ENCODE measurements at regions not wholly inside any gene's neighbourhood (a gene's known extent, or its start where the extent isn't known, plus 50 kb on each side); places are given as distances from the start of the nearest gene placed in this dataset.

GRCh38 chr6:92848901-92849300 is 570.5 kb downstream of the EPHA7 start:
- H3K4me3 ChIP-seq (ENCODE audit: low read depth in 1 of 2, low read length in 2 of 2), result no peak overlapping the region
- no peaks in the 10 kb centered on the region for H3K36me3 ChIP-seq (ENCODE audit: control insufficient read depth in 1 of 2, insufficient read depth in 2 of 2, low read length in 2 of 2)
- no peak overlapping the region for H3K27ac ChIP-seq (ENCODE audit: low read depth, low read length)
- H3K9ac ChIP-seq (ENCODE audit: low read depth in 1 of 2, low read length in 2 of 2), result no peak overlapping the region
- no peaks in the 10 kb centered on the region for H3K27me3 ChIP-seq (ENCODE audit: control insufficient read depth in 1 of 2, insufficient read depth in 2 of 2, low read length in 2 of 2)
- no peaks in the 10 kb centered on the region for H3K4me1 ChIP-seq (ENCODE audit: control insufficient read depth in 1 of 2, insufficient read depth in 2 of 2, low read length in 2 of 2)
- H3K9me3 ChIP-seq (ENCODE audit: control insufficient read depth in 1 of 2, low read length in 2 of 2), result no peaks in the 10 kb centered on the region

GRCh38 chr6:92848459-92848858 is 570.9 kb downstream of the EPHA7 start:
- Histone ChIP-seq H3K27me3 (ENCODE audit: control insufficient read depth in 1 of 2, insufficient read depth in 2 of 2, low read length in 2 of 2) (no peaks in the 10 kb centered on the region), H3K9me3 (ENCODE audit: control insufficient read depth in 1 of 2, low read length in 2 of 2) (no peaks in the 10 kb centered on the region), H3K4me1 (ENCODE audit: control insufficient read depth in 1 of 2, insufficient read depth in 2 of 2, low read length in 2 of 2) (no peaks in the 10 kb centered on the region), H3K9ac (ENCODE audit: low read depth in 1 of 2, low read length in 2 of 2) (no peak overlapping the region), H3K27ac (ENCODE audit: low read depth, low read length) (no peak overlapping the region), H3K4me3 (ENCODE audit: low read depth in 1 of 2, low read length in 2 of 2) (no peak overlapping the region), H3K36me3 (ENCODE audit: control insufficient read depth in 1 of 2, insufficient read depth in 2 of 2, low read length in 2 of 2) (no peaks in the 10 kb centered on the region)

- no peaks in the 10 kb centered on the region for H3K4me1 ChIP-seq (ENCODE audit: control insufficient read depth in 1 of 2, insufficient read depth in 2 of 2, low read length in 2 of 2)
- H3K27me3 ChIP-seq (ENCODE audit: control insufficient read depth in 1 of 2, insufficient read depth in 2 of 2, low read length in 2 of 2), result no peaks in the 10 kb centered on the region
- H3K27ac ChIP-seq (ENCODE audit: low read depth, low read length), result no peak overlapping the region
Measured at GRCh38 chr6:92847988-92848387, 571.4 kb downstream of the EPHA7 start.

GRCh38 chr6:92840246-92840930 is 579.0 kb downstream of the EPHA7 start:
- no peak overlapping the region for H3K27ac ChIP-seq (ENCODE audit: low read depth, low read length)
- H3K4me1 ChIP-seq (ENCODE audit: control insufficient read depth in 1 of 2, insufficient read depth in 2 of 2, low read length in 2 of 2), result no peaks in the 10 kb centered on the region
- no peak overlapping the region for H3K4me3 ChIP-seq (ENCODE audit: low read depth in 1 of 2, low read length in 2 of 2)
- H3K27me3 ChIP-seq (ENCODE audit: control insufficient read depth in 1 of 2, insufficient read depth in 2 of 2, low read length in 2 of 2), result no peaks in the 10 kb centered on the region
- H3K9me3 ChIP-seq (ENCODE audit: control insufficient read depth in 1 of 2, low read length in 2 of 2), result no peaks in the 10 kb centered on the region
- H3K9ac ChIP-seq (ENCODE audit: low read depth in 1 of 2, low read length in 2 of 2), result no peak overlapping the region
- no peaks in the 10 kb centered on the region for H3K36me3 ChIP-seq (ENCODE audit: control insufficient read depth in 1 of 2, insufficient read depth in 2 of 2, low read length in 2 of 2)

More at GRCh38 chr6:92847988-92848387, 571.4 kb downstream of the EPHA7 start:
- no peak overlapping the region for H3K9ac ChIP-seq (ENCODE audit: low read depth in 1 of 2, low read length in 2 of 2)
- H3K4me3 ChIP-seq (ENCODE audit: low read depth in 1 of 2, low read length in 2 of 2), result no peak overlapping the region
- no peaks in the 10 kb centered on the region for H3K36me3 ChIP-seq (ENCODE audit: control insufficient read depth in 1 of 2, insufficient read depth in 2 of 2, low read length in 2 of 2)
- no peaks in the 10 kb centered on the region for H3K9me3 ChIP-seq (ENCODE audit: control insufficient read depth in 1 of 2, low read length in 2 of 2)

GRCh38 chr6:92828788-92829187 is 590.6 kb downstream of the EPHA7 start:
- Histone ChIP-seq H3K9ac (ENCODE audit: low read depth in 1 of 2, low read length in 2 of 2) (no peak overlapping the region), H3K4me3 (ENCODE audit: low read depth in 1 of 2, low read length in 2 of 2) (no peak overlapping the region), H3K36me3 (ENCODE audit: control insufficient read depth in 1 of 2, insufficient read depth in 2 of 2, low read length in 2 of 2) (no peaks in the 10 kb centered on the region), H3K4me1 (ENCODE audit: control insufficient read depth in 1 of 2, insufficient read depth in 2 of 2, low read length in 2 of 2) (peaks cover 0 to 5% of the 10 kb centered on the region in 2 donors), H3K27me3 (ENCODE audit: control insufficient read depth in 1 of 2, insufficient read depth in 2 of 2, low read length in 2 of 2) (no peaks in the 10 kb centered on the region), H3K9me3 (ENCODE audit: control insufficient read depth in 1 of 2, low read length in 2 of 2) (peaks cover 0 to 6% of the 10 kb centered on the region in 2 donors), H3K27ac (ENCODE audit: low read depth, low read length) (no peak overlapping the region)

- Histone ChIP-seq H3K9ac (ENCODE audit: low read depth in 1 of 2, low read length in 2 of 2) (no peak overlapping the region), H3K27me3 (ENCODE audit: control insufficient read depth in 1 of 2, insufficient read depth in 2 of 2, low read length in 2 of 2) (no peaks in the 10 kb centered on the region), H3K4me1 (ENCODE audit: control insufficient read depth in 1 of 2, insufficient read depth in 2 of 2, low read length in 2 of 2) (peaks cover 0 to 5% of the 10 kb centered on the region in 2 donors), H3K36me3 (ENCODE audit: control insufficient read depth in 1 of 2, insufficient read depth in 2 of 2, low read length in 2 of 2) (no peaks in the 10 kb centered on the region), H3K4me3 (ENCODE audit: low read depth in 1 of 2, low read length in 2 of 2) (no peak overlapping the region), H3K27ac (ENCODE audit: low read depth, low read length) (no peak overlapping the region), H3K9me3 (ENCODE audit: control insufficient read depth in 1 of 2, low read length in 2 of 2) (peaks cover 0 to 6% of the 10 kb centered on the region in 2 donors)
Measured at GRCh38 chr6:92827104-92827503, 592.3 kb downstream of the EPHA7 start.

- peaks cover 0 to 5% of the 10 kb centered on the region in 2 donors for H3K4me1 ChIP-seq (ENCODE audit: control insufficient read depth in 1 of 2, insufficient read depth in 2 of 2, low read length in 2 of 2)
- H3K36me3 ChIP-seq (ENCODE audit: control insufficient read depth in 1 of 2, insufficient read depth in 2 of 2, low read length in 2 of 2), result no peaks in the 10 kb centered on the region
- no peak overlapping the region for H3K4me3 ChIP-seq (ENCODE audit: low read depth in 1 of 2, low read length in 2 of 2)
- H3K9me3 ChIP-seq (ENCODE audit: control insufficient read depth in 1 of 2, low read length in 2 of 2), result peaks cover 0 to 6% of the 10 kb centered on the region in 2 donors
- H3K9ac ChIP-seq (ENCODE audit: low read depth in 1 of 2, low read length in 2 of 2), result no peak overlapping the region
- H3K27me3 ChIP-seq (ENCODE audit: control insufficient read depth in 1 of 2, insufficient read depth in 2 of 2, low read length in 2 of 2), result no peaks in the 10 kb centered on the region
- no peak overlapping the region for H3K27ac ChIP-seq (ENCODE audit: low read depth, low read length)
Measured at GRCh38 chr6:92826633-92827032, 592.7 kb downstream of the EPHA7 start.

GRCh38 chr6:92822222-92822621 is 597.1 kb downstream of the EPHA7 start:
- Histone ChIP-seq H3K4me1 (ENCODE audit: control insufficient read depth in 1 of 2, insufficient read depth in 2 of 2, low read length in 2 of 2) (peaks cover 0 to 5% of the 10 kb centered on the region in 2 donors), H3K4me3 (ENCODE audit: low read depth in 1 of 2, low read length in 2 of 2) (no peak overlapping the region), H3K36me3 (ENCODE audit: control insufficient read depth in 1 of 2, insufficient read depth in 2 of 2, low read length in 2 of 2) (no peaks in the 10 kb centered on the region), H3K9me3 (ENCODE audit: control insufficient read depth in 1 of 2, low read length in 2 of 2) (peaks cover 0 to 6% of the 10 kb centered on the region in 2 donors), H3K27me3 (ENCODE audit: control insufficient read depth in 1 of 2, insufficient read depth in 2 of 2, low read length in 2 of 2) (no peaks in the 10 kb centered on the region), H3K27ac (ENCODE audit: low read depth, low read length) (no peak overlapping the region), H3K9ac (ENCODE audit: low read depth in 1 of 2, low read length in 2 of 2) (no peak overlapping the region)

- no peak overlapping the region for H3K27ac ChIP-seq (ENCODE audit: low read depth, low read length)
- H3K27me3 ChIP-seq (ENCODE audit: control insufficient read depth in 1 of 2, insufficient read depth in 2 of 2, low read length in 2 of 2), result no peaks in the 10 kb centered on the region
- no peaks in the 10 kb centered on the region for H3K36me3 ChIP-seq (ENCODE audit: control insufficient read depth in 1 of 2, insufficient read depth in 2 of 2, low read length in 2 of 2)
- H3K9ac ChIP-seq (ENCODE audit: low read depth in 1 of 2, low read length in 2 of 2), result no peak overlapping the region
- H3K4me3 ChIP-seq (ENCODE audit: low read depth in 1 of 2, low read length in 2 of 2), result no peak overlapping the region
- H3K4me1 ChIP-seq (ENCODE audit: control insufficient read depth in 1 of 2, insufficient read depth in 2 of 2, low read length in 2 of 2), result no peaks in the 10 kb centered on the region
- H3K9me3 ChIP-seq (ENCODE audit: control insufficient read depth in 1 of 2, low read length in 2 of 2), result no peaks in the 10 kb centered on the region
Measured at GRCh38 chr6:92820601-92821000, 598.8 kb downstream of the EPHA7 start.

- Histone ChIP-seq H3K9me3 (ENCODE audit: control insufficient read depth in 1 of 2, low read length in 2 of 2) (no peaks in the 10 kb centered on the region), H3K27ac (ENCODE audit: low read depth, low read length) (no peak overlapping the region), H3K9ac (ENCODE audit: low read depth in 1 of 2, low read length in 2 of 2) (no peak overlapping the region), H3K27me3 (ENCODE audit: control insufficient read depth in 1 of 2, insufficient read depth in 2 of 2, low read length in 2 of 2) (no peaks in the 10 kb centered on the region), H3K4me1 (ENCODE audit: control insufficient read depth in 1 of 2, insufficient read depth in 2 of 2, low read length in 2 of 2) (no peaks in the 10 kb centered on the region), H3K4me3 (ENCODE audit: low read depth in 1 of 2, low read length in 2 of 2) (no peak overlapping the region), H3K36me3 (ENCODE audit: control insufficient read depth in 1 of 2, insufficient read depth in 2 of 2, low read length in 2 of 2) (no peaks in the 10 kb centered on the region)
Measured at GRCh38 chr6:92810913-92811312, 608.4 kb downstream of the EPHA7 start.
